Natural killer cell (primary cell): ENCODE measurements at regions not wholly inside any gene's neighbourhood (a gene's known extent, or its start where the extent isn't known, plus 50 kb on each side); places are given as distances from the start of the nearest gene placed in this dataset.

Source experiments
- ATAC-seq, 3 donors: fragments of 150-1000 bp in 2 of 3; fragments of 200-7000 bp in 1 of 3; cut with Tn5 transposase; 1 replicate in 1 of 3; 2 replicates in 2 of 3; pipeline ENCODE4 v1.10.0; 2021; ENCODE audit warnings: mild to moderate bottlenecking in 2 of 3, moderate library complexity in 2 of 3
- DNase-seq, 2 donors: peaks; one replicate each; pipeline versions ENCODE4 v3.0.0 to v3.0.0-alpha.2; 2013 to 2021; ENCODE audit warnings: mixed read lengths in 1 of 2
- H3K27ac ChIP-seq: one replicate; pipeline ENCODE4 v1.5.1; 2013; ENCODE audit warnings: mild to moderate bottlenecking, low read length
- H3K27me3 ChIP-seq: one replicate; pipeline ENCODE4 v1.6.1; 2013; ENCODE audit warnings: low read length; ENCODE audit not compliant: control insufficient read depth, insufficient read depth
- H3K36me3 ChIP-seq: one replicate; pipeline ENCODE4 v1.6.1; 2013; ENCODE audit warnings: low read length; ENCODE audit not compliant: control insufficient read depth, insufficient read depth
- H3K4me1 ChIP-seq: one replicate; pipeline ENCODE4 v1.6.1; 2013; ENCODE audit warnings: low read length; ENCODE audit not compliant: control insufficient read depth, insufficient read depth
- H3K4me3 ChIP-seq: one replicate; pipeline ENCODE4 v1.5.1; 2013; ENCODE audit warnings: low read length
- H3K9me3 ChIP-seq: one replicate; pipeline ENCODE4 v1.6.1; 2013; ENCODE audit warnings: low read length; ENCODE audit not compliant: control insufficient read depth, insufficient read depth
- H3K27ac Mint-ChIP-seq, 2 donors: one replicate each; pipeline ENCODE4 v1.8.0; 2022; ENCODE audit warnings: mild to moderate bottlenecking in 2 of 2, mixed read lengths in 2 of 2, moderate library complexity in 1 of 2
- H3K27me3 Mint-ChIP-seq, 2 donors: one replicate each; pipeline ENCODE4 v1.8.0; 2022; ENCODE audit warnings: low read depth in 2 of 2, mixed read lengths in 2 of 2
- H3K36me3 Mint-ChIP-seq: one replicate; pipeline ENCODE4 v1.8.0; 2022; ENCODE audit warnings: mixed read lengths
- H3K4me1 Mint-ChIP-seq, 2 donors: one replicate each; pipeline ENCODE4 v1.8.0; 2022; ENCODE audit warnings: mixed read lengths in 2 of 2
- H3K4me3 Mint-ChIP-seq: one replicate; pipeline ENCODE4 v1.8.0; 2022; ENCODE audit warnings: mild to moderate bottlenecking, moderate library complexity, mixed read lengths
- H3K9me3 Mint-ChIP-seq, 2 donors: one replicate each; pipeline ENCODE4 v1.8.0; 2022; ENCODE audit warnings: mixed read lengths in 2 of 2
- CTCF ChIP-seq: fragments of 200-600 bp; IDR thresholded peaks from one replicate; pipeline ENCODE4 v1.8.0; 2022; ENCODE audit warnings: antibody characterized with exemption
- WGBS: methylation state at CpG from one replicate; pipeline ENCODE4 v1.1.7; 2013; ENCODE audit warnings: missing lambda C conversion rate; ENCODE audit not compliant: insufficient coverage; 5-methylcytosine and 5-hydroxymethylcytosine counted together
- intact Hi-C: fragments of 100-400 bp; cut with micrococcal nuclease; formaldehyde crosslinking; loops from one replicate; pipeline ENCODE4 v1.14.2; 2022

DNA sequence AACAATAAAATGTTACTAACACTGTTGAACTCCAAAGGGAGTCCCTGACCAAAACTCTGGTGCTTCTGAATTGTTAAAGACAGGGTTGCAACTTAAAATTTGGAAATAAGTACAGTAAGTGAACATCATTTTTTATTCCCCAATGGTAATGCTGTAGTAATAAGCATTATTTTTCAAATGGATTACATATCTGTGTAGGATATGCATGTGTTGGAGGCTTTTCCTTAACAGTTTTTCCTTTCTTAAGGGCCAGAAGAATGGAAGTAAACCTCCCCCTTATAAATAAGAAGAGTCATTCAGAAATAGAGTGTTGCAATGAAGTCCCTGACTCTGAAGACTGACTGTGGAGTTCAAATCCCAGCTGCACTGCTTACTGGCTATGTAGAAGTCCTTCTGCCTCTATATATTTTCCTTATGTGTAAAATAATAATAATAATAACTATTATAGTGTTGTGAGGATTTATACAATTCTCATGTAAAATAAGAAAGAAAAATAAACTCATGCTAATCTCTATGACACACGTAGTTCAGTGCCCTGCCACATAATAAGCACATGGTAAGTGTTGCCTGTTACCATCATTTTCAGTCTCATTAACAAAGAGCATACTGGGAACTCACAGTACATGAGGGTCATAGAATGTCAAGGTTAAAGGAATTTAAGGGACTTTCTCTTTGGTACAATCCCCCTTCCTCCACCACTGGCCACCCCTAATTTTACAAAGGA lies 129.8 kb upstream of the SMLR1 start:
- Mint-ChIP-seq H3K9me3 (no peaks in the 10 kb centered on the region), H3K27me3 (peaks cover 0 to 7% of the 10 kb centered on the region in 2 donors), H3K4me3 (no peak overlapping the region), H3K36me3 (peaks cover under 1% of the 10 kb centered on the region), H3K4me1 (peaks cover 14 to 16% of the 10 kb centered on the region in 2 donors), H3K27ac (no peak overlapping the region)
- DNase-seq, result no peak
- intact Hi-C loops, result no loop called here
- Histone ChIP-seq H3K9me3 (peaks cover 2% of the 10 kb centered on the region), H3K27ac (no peak overlapping the region), H3K4me3 (no peak overlapping the region), H3K36me3 (no peaks in the 10 kb centered on the region), H3K4me1 (peaks cover 14% of the 10 kb centered on the region), H3K27me3 (no peaks in the 10 kb centered on the region)
- ATAC-seq, result peak in 1 of 3 donors; percentile 21
- no CpG with 5 or more reads among the region's 1 CpG for WGBS
- TF ChIP-seq CTCF, result no peak

- H3K27me3 Mint-ChIP-seq, result peaks cover 0 to 7% of the 10 kb centered on the region in 2 donors
- intact Hi-C loops, result loop anchor here (1.0 kb wide), 1 partner anchor 376 kb away; no protein-coding TSS in a partner anchor
- TF ChIP-seq CTCF, result peak; percentile 68
- peaks cover 2% of the 10 kb centered on the region in 2 donors for H3K9me3 Mint-ChIP-seq
- H3K4me3 ChIP-seq, result no peak overlapping the region
- DNase-seq (peak in 1 of 2 donors; percentile 73), ATAC-seq (peak; percentile 77 to 84 (median 79))
- H3K27ac Mint-ChIP-seq, result no peak overlapping the region
- no peak overlapping the region for H3K4me3 Mint-ChIP-seq
- H3K27me3 ChIP-seq, result no peaks in the 10 kb centered on the region
- H3K36me3 Mint-ChIP-seq, result peaks cover 7% of the 10 kb centered on the region
- no peaks in the 10 kb centered on the region for H3K36me3 ChIP-seq
- peaks cover 14 to 20% of the 10 kb centered on the region in 2 donors for H3K4me1 Mint-ChIP-seq
- peaks cover 14% of the 10 kb centered on the region for H3K4me1 ChIP-seq
- 14% methylated on average over 3 of the region's 4 CpGs for WGBS
- H3K9me3 ChIP-seq, result peaks cover 2% of the 10 kb centered on the region
- no peak overlapping the region for H3K27ac ChIP-seq
These were observed 129.1 kb upstream of the SMLR1 start for GRCh38 chr6:130697995-130698535.

GRCh38 chr6:130699742-130700141 lies 127.5 kb upstream of the SMLR1 start:
- H3K36me3 Mint-ChIP-seq, result peaks cover 21% of the 10 kb centered on the region
- H3K27me3 Mint-ChIP-seq, result peaks cover 0 to 7% of the 10 kb centered on the region in 2 donors
- H3K4me1 Mint-ChIP-seq, result peaks cover 14 to 20% of the 10 kb centered on the region in 2 donors
- Histone ChIP-seq H3K4me1 (peaks cover 14% of the 10 kb centered on the region), H3K9me3 (peaks cover 2% of the 10 kb centered on the region), H3K27me3 (no peaks in the 10 kb centered on the region), H3K36me3 (no peaks in the 10 kb centered on the region), H3K4me3 (no peak overlapping the region), H3K27ac (no peak overlapping the region)
- ATAC-seq, result no peak
- intact Hi-C loops, result no loop called here
- WGBS, result 100% methylated on average over 1 of the region's 2 CpGs
- DNase-seq, result no peak
- H3K4me3 Mint-ChIP-seq, result no peak overlapping the region
- TF ChIP-seq CTCF, result no peak
- H3K9me3 Mint-ChIP-seq, result peaks cover 4 to 6% of the 10 kb centered on the region in 2 donors
- no peak overlapping the region for H3K27ac Mint-ChIP-seq
